Natural killer cell (primary cell): ENCODE measurements at regions not wholly inside any gene's neighbourhood (a gene's known extent, or its start where the extent isn't known, plus 50 kb on each side); places are given as distances from the start of the nearest gene placed in this dataset.
A peak's percentile ranks its signal among the peaks of the same experiment; 100 is the strongest.

Experiments
- ATAC-seq, 3 donors: fragments of 150-1000 bp in 2 of 3; fragments of 200-7000 bp in 1 of 3; cut with Tn5 transposase; 1 replicate in 1 of 3; 2 replicates in 2 of 3; pipeline ENCODE4 v1.10.0; 2021; ENCODE audit warnings: mild to moderate bottlenecking in 2 of 3, moderate library complexity in 2 of 3
- DNase-seq, 2 donors: peaks; one replicate each; pipeline versions ENCODE4 v3.0.0 to v3.0.0-alpha.2; 2013 to 2021; ENCODE audit warnings: mixed read lengths in 1 of 2
- H3K27ac ChIP-seq: one replicate; pipeline ENCODE4 v1.5.1; 2013; ENCODE audit warnings: mild to moderate bottlenecking, low read length
- H3K27me3 ChIP-seq: one replicate; pipeline ENCODE4 v1.6.1; 2013; ENCODE audit warnings: low read length; ENCODE audit not compliant: control insufficient read depth, insufficient read depth
- H3K36me3 ChIP-seq: one replicate; pipeline ENCODE4 v1.6.1; 2013; ENCODE audit warnings: low read length; ENCODE audit not compliant: control insufficient read depth, insufficient read depth
- H3K4me1 ChIP-seq: one replicate; pipeline ENCODE4 v1.6.1; 2013; ENCODE audit warnings: low read length; ENCODE audit not compliant: control insufficient read depth, insufficient read depth
- H3K4me3 ChIP-seq: one replicate; pipeline ENCODE4 v1.5.1; 2013; ENCODE audit warnings: low read length
- H3K9me3 ChIP-seq: one replicate; pipeline ENCODE4 v1.6.1; 2013; ENCODE audit warnings: low read length; ENCODE audit not compliant: control insufficient read depth, insufficient read depth
- H3K27ac Mint-ChIP-seq, 2 donors: one replicate each; pipeline ENCODE4 v1.8.0; 2022; ENCODE audit warnings: mild to moderate bottlenecking in 2 of 2, mixed read lengths in 2 of 2, moderate library complexity in 1 of 2
- H3K27me3 Mint-ChIP-seq, 2 donors: one replicate each; pipeline ENCODE4 v1.8.0; 2022; ENCODE audit warnings: low read depth in 2 of 2, mixed read lengths in 2 of 2
- H3K36me3 Mint-ChIP-seq: one replicate; pipeline ENCODE4 v1.8.0; 2022; ENCODE audit warnings: mixed read lengths
- H3K4me1 Mint-ChIP-seq, 2 donors: one replicate each; pipeline ENCODE4 v1.8.0; 2022; ENCODE audit warnings: mixed read lengths in 2 of 2
- H3K4me3 Mint-ChIP-seq: one replicate; pipeline ENCODE4 v1.8.0; 2022; ENCODE audit warnings: mild to moderate bottlenecking, moderate library complexity, mixed read lengths
- H3K9me3 Mint-ChIP-seq, 2 donors: one replicate each; pipeline ENCODE4 v1.8.0; 2022; ENCODE audit warnings: mixed read lengths in 2 of 2
- CTCF ChIP-seq: fragments of 200-600 bp; IDR thresholded peaks from one replicate; pipeline ENCODE4 v1.8.0; 2022; ENCODE audit warnings: antibody characterized with exemption
- WGBS: methylation state at CpG from one replicate; pipeline ENCODE4 v1.1.7; 2013; ENCODE audit warnings: missing lambda C conversion rate; ENCODE audit not compliant: insufficient coverage; 5-methylcytosine and 5-hydroxymethylcytosine counted together
- intact Hi-C: fragments of 100-400 bp; cut with micrococcal nuclease; formaldehyde crosslinking; loops from one replicate; pipeline ENCODE4 v1.14.2; 2022

- Mint-ChIP-seq H3K27me3 (peaks cover 5 to 37% of the 10 kb centered on the region in 2 donors), H3K27ac (no peak overlapping the region), H3K9me3 (no peaks in the 10 kb centered on the region), H3K4me3 (no peak overlapping the region), H3K36me3 (no peaks in the 10 kb centered on the region), H3K4me1 (no peaks in the 10 kb centered on the region)
- no peak overlapping the region for H3K27ac ChIP-seq
- ATAC-seq (no peak), DNase-seq (no peak)
- no peaks in the 10 kb centered on the region for H3K4me1 ChIP-seq
- no peak for TF ChIP-seq CTCF
- 100% methylated on average over 1 of the region's 2 CpGs for WGBS
- H3K36me3 ChIP-seq: no peaks in the 10 kb centered on the region
- H3K9me3 ChIP-seq: no peaks in the 10 kb centered on the region
- no peaks in the 10 kb centered on the region for H3K27me3 ChIP-seq
- intact Hi-C loops: no loop called here
- H3K4me3 ChIP-seq: no peak overlapping the region
Measured at GRCh38 chr15:61421470-61421869, 192.4 kb upstream of the RORA start.

- ATAC-seq (no peak), DNase-seq (no peak)
- H3K4me1 ChIP-seq: no peaks in the 10 kb centered on the region
- Mint-ChIP-seq H3K27ac (no peak overlapping the region), H3K9me3 (no peaks in the 10 kb centered on the region), H3K4me3 (no peak overlapping the region), H3K4me1 (no peaks in the 10 kb centered on the region), H3K27me3 (peaks cover 3 to 33% of the 10 kb centered on the region in 2 donors), H3K36me3 (no peaks in the 10 kb centered on the region)
- H3K9me3 ChIP-seq: no peaks in the 10 kb centered on the region
- intact Hi-C loops: no loop called here
- TF ChIP-seq CTCF: no peak
- no peak overlapping the region for H3K27ac ChIP-seq
- H3K4me3 ChIP-seq: no peak overlapping the region
- no peaks in the 10 kb centered on the region for H3K27me3 ChIP-seq
- no peaks in the 10 kb centered on the region for H3K36me3 ChIP-seq
Measured at GRCh38 chr15:61420546-61420945, 191.4 kb upstream of the RORA start.

GRCh38 chr15:61415617-61416120 is 186.6 kb upstream of the RORA start:
- no peaks in the 10 kb centered on the region for H3K9me3 ChIP-seq
- Mint-ChIP-seq H3K27ac (no peak overlapping the region), H3K36me3 (no peaks in the 10 kb centered on the region), H3K4me3 (no peak overlapping the region), H3K4me1 (no peaks in the 10 kb centered on the region), H3K27me3 (peaks cover 8 to 27% of the 10 kb centered on the region in 2 donors), H3K9me3 (no peaks in the 10 kb centered on the region)
- TF ChIP-seq CTCF: no peak
- H3K27me3 ChIP-seq: no peaks in the 10 kb centered on the region
- DNase-seq: no peak
- ATAC-seq: peak in 1 of 3 donors; percentile 35
- WGBS: 84% methylated on average over 2 of the region's 2 CpGs
- H3K4me1 ChIP-seq: no peaks in the 10 kb centered on the region
- no peak overlapping the region for H3K27ac ChIP-seq
- no peaks in the 10 kb centered on the region for H3K36me3 ChIP-seq
- no peak overlapping the region for H3K4me3 ChIP-seq
- intact Hi-C loops: no loop called here

GRCh38 chr15:61411902-61412510 is 182.9 kb upstream of the RORA start:
- intact Hi-C loops: no loop called here
- no peak for ATAC-seq
- Mint-ChIP-seq H3K36me3 (no peaks in the 10 kb centered on the region), H3K4me1 (no peaks in the 10 kb centered on the region), H3K27ac (no peak overlapping the region), H3K9me3 (no peaks in the 10 kb centered on the region), H3K4me3 (no peak overlapping the region), H3K27me3 (peaks cover 15 to 25% of the 10 kb centered on the region in 2 donors)
- WGBS: 67% methylated on average over 2 of the region's 3 CpGs
- Histone ChIP-seq H3K36me3 (no peaks in the 10 kb centered on the region), H3K9me3 (no peaks in the 10 kb centered on the region), H3K27me3 (no peaks in the 10 kb centered on the region), H3K4me3 (no peak overlapping the region), H3K4me1 (no peaks in the 10 kb centered on the region), H3K27ac (no peak overlapping the region)
- no peak for DNase-seq
- TF ChIP-seq CTCF: no peak
